ENCODE measurements at regions not wholly inside any gene's neighbourhood (a gene's known extent, or its start where the extent isn't known, plus 50 kb on each side); places are given as distances from the start of the nearest gene placed in this dataset.
"Not testable (repeated sequence)": the region's sequence is repeated elsewhere in the genome, so short reads cannot be mapped to it uniquely, and the experiment has no call there.

DNA sequence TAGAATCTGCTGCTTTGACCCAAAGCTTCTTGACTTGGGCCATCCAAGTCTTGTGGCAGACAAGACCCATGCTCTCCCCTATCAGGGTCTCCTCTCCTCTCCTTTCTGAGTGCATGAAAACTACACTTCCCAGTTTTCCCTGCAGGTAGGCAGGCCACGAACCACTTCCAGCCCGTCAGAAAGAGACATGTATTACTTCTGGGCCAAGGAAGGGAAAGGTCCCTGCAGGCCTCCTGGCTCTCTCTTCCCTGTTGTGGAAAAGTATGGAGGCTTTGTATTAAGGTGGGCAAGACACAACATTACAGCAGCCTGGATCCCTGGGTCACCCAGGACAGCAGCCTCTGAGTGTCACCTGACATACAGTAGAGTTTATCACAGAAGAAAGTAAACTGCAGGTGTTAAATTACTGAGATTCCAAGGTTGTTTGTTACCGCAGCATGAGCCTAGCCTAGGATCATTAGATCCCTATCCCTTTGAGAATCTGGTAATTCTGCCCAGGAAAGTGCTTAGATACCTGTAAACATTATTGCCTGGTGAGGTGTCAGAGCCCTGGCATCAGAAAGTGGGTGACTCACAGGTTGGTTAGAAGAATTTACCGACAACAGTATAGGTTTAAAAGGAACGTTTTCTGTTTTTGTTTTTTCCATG, 717.3 kb downstream of the MATN1 start:
- no peak overlapping the region for H3K4me3 ChIP-seq (ENCODE audit: low read length in 2 of 2)
- no peaks in the 10 kb centered on the region for H3K4me1 ChIP-seq (ENCODE audit: control insufficient read depth in 2 of 2, insufficient read depth in 2 of 2, low read length in 2 of 2)
- no peaks in the 10 kb centered on the region for H3K9me3 ChIP-seq (ENCODE audit: control insufficient read depth in 2 of 2, low read length in 2 of 2)
- H3K36me3 ChIP-seq (ENCODE audit: control insufficient read depth in 2 of 2, insufficient read depth in 2 of 2, low read length in 2 of 2): no peaks in the 10 kb centered on the region
- H3K27ac ChIP-seq (ENCODE audit: low read depth in 2 of 2, low read length in 2 of 2): no peak overlapping the region
- no peak overlapping the region for H3K9ac ChIP-seq (ENCODE audit: low read depth in 1 of 2, low read length in 2 of 2)
- H3K27me3 ChIP-seq (ENCODE audit: control insufficient read depth in 2 of 2, insufficient read depth in 2 of 2, low read length in 2 of 2): no peaks in the 10 kb centered on the region

DNA sequence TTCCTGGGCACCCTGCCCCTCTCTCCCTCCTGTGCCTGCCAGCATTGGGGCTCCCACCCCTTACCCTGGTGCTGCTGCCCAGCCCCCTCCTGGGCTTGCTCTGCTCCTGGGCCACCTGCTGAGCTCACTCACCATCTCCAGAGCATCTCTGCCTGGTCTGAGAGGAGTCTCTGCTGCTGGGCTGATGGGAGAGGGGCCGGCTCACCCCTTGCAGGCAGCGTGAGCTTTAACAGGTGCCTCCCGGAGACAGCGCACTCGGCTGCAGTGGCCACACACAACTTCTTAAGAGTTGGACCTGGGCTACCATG, 721.7 kb downstream of the MATN1 start:
- Histone ChIP-seq H3K36me3 (ENCODE audit: control insufficient read depth in 2 of 2, insufficient read depth in 2 of 2, low read length in 2 of 2) (no peaks in the 10 kb centered on the region), H3K9me3 (ENCODE audit: control insufficient read depth in 2 of 2, low read length in 2 of 2) (peaks cover 0 to 2% of the 10 kb centered on the region in 2 donors), H3K4me1 (ENCODE audit: control insufficient read depth in 2 of 2, insufficient read depth in 2 of 2, low read length in 2 of 2) (no peaks in the 10 kb centered on the region), H3K9ac (ENCODE audit: low read depth in 1 of 2, low read length in 2 of 2) (no peak overlapping the region), H3K27ac (ENCODE audit: low read depth in 2 of 2, low read length in 2 of 2) (no peak overlapping the region), H3K27me3 (ENCODE audit: control insufficient read depth in 2 of 2, insufficient read depth in 2 of 2, low read length in 2 of 2) (no peaks in the 10 kb centered on the region), H3K4me3 (ENCODE audit: low read length in 2 of 2) (no peak overlapping the region)

DNA sequence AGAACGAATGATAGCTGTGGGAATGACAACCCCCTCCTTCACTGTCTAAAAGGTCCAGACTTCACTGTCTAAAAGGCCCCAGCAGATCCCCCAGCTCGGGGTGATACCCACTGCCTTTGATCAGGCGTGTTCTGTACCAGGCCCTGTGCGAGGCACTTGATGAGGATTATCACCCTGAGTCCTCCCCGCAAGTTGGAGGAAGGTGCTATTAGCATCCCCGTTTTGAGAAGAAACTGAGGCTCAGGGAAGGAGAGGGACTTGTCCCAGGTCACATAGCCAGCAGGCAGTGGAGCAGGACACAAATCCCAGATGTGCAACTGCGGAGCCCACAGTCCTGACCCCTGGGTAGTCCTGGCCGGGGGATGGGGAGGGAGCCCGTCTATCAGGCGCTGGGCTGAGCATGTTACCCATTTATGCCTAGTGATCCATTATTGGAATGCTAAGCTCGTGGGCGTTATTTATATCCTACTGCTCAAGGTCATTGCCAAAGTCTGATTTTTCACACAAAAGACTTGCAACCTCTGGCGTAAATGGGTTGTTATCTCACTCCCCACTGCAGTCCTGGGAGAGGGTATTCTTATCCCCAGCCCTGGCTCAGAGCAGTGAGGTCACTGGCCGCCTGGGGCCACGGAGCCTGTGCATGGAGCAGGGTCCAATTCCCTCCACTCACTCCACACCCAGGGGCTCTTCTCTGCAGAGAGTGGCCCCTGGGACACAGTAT, 722.2 kb downstream of the MATN1 start:
- Histone ChIP-seq H3K27ac (ENCODE audit: low read depth in 2 of 2, low read length in 2 of 2) (no peak overlapping the region), H3K36me3 (ENCODE audit: control insufficient read depth in 2 of 2, insufficient read depth in 2 of 2, low read length in 2 of 2) (no peaks in the 10 kb centered on the region), H3K27me3 (ENCODE audit: control insufficient read depth in 2 of 2, insufficient read depth in 2 of 2, low read length in 2 of 2) (no peaks in the 10 kb centered on the region), H3K4me1 (ENCODE audit: control insufficient read depth in 2 of 2, insufficient read depth in 2 of 2, low read length in 2 of 2) (no peaks in the 10 kb centered on the region), H3K9ac (ENCODE audit: low read depth in 1 of 2, low read length in 2 of 2) (no peak overlapping the region), H3K4me3 (ENCODE audit: low read length in 2 of 2) (no peak overlapping the region), H3K9me3 (ENCODE audit: control insufficient read depth in 2 of 2, low read length in 2 of 2) (peaks cover 0 to 2% of the 10 kb centered on the region in 2 donors)

DNA sequence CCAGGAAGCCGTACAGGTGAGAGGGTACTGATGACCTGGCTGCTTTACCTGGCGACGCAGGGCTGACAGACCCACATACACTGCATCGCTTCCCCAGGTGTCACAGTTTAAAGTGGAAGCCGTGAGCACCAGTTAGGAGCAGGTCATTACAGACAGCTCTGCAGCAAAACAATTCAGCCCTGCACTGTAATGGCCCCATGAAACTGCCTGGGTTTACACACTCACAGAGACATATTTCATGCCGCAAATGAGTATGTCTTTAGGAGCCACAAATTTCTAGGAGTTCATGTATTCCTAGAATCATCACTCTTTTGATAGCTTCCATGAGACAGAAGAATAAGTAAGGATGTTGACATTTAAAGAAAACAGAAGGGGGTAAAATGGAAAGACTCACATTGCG, 723.1 kb downstream of the MATN1 start:
- Histone ChIP-seq H3K36me3 (ENCODE audit: control insufficient read depth in 2 of 2, insufficient read depth in 2 of 2, low read length in 2 of 2) (no peaks in the 10 kb centered on the region), H3K4me3 (ENCODE audit: low read length in 2 of 2) (no peak overlapping the region), H3K9ac (ENCODE audit: low read depth in 1 of 2, low read length in 2 of 2) (no peak overlapping the region), H3K9me3 (ENCODE audit: control insufficient read depth in 2 of 2, low read length in 2 of 2) (peaks cover 0 to 2% of the 10 kb centered on the region in 2 donors), H3K27ac (ENCODE audit: low read depth in 2 of 2, low read length in 2 of 2) (no peak overlapping the region), H3K27me3 (ENCODE audit: control insufficient read depth in 2 of 2, insufficient read depth in 2 of 2, low read length in 2 of 2) (no peaks in the 10 kb centered on the region), H3K4me1 (ENCODE audit: control insufficient read depth in 2 of 2, insufficient read depth in 2 of 2, low read length in 2 of 2) (no peaks in the 10 kb centered on the region)

DNA sequence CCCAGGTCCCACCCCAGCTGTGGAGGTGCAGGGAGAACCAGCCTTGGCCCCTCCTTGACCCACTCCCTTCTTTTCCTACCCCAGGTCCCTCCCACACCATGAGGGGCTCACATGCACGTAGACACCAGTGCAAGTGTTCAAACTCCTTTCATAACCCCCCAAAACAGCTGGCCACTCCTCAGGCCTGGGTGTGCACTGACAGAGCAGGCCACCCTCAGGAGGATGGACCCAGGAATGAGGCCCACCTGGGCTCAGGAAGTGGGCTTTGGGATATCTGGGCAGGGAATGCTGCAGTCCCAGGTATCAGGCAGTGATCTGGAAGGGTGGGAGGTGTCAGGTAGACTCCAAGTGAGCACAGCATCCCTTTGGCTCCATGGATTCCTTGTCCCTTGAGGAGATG, 723.8 kb downstream of the MATN1 start:
- no peaks in the 10 kb centered on the region for H3K4me1 ChIP-seq (ENCODE audit: control insufficient read depth in 2 of 2, insufficient read depth in 2 of 2, low read length in 2 of 2)
- H3K9ac ChIP-seq (ENCODE audit: low read depth in 1 of 2, low read length in 2 of 2): no peak overlapping the region
- no peaks in the 10 kb centered on the region for H3K36me3 ChIP-seq (ENCODE audit: control insufficient read depth in 2 of 2, insufficient read depth in 2 of 2, low read length in 2 of 2)
- H3K9me3 ChIP-seq (ENCODE audit: control insufficient read depth in 2 of 2, low read length in 2 of 2): peaks cover 0 to 2% of the 10 kb centered on the region in 2 donors
- H3K27me3 ChIP-seq (ENCODE audit: control insufficient read depth in 2 of 2, insufficient read depth in 2 of 2, low read length in 2 of 2): no peaks in the 10 kb centered on the region
- H3K4me3 ChIP-seq (ENCODE audit: low read length in 2 of 2): no peak overlapping the region
- no peak overlapping the region for H3K27ac ChIP-seq (ENCODE audit: low read depth in 2 of 2, low read length in 2 of 2)

DNA sequence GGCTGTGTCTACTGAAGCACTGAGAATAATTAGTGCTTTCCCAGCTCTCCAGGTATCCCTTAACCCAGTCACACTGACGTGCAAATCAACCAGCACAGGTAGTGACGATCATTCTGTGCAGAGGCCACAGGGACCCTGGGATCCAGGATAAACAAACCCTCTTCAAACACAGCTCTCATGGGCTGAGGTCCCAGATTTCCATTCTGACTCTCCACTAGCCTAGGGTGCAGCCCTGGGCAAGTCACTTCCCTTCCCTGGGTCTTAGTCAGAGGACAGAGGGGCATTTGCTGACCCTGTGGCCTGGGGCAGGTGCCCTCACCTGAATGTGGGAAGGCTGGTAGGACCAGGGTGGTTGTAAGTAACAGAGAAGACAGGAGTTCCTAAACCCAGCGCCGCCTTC, 724.7 kb downstream of the MATN1 start:
- H3K27me3 ChIP-seq (ENCODE audit: control insufficient read depth in 2 of 2, insufficient read depth in 2 of 2, low read length in 2 of 2): no peaks in the 10 kb centered on the region
- H3K4me1 ChIP-seq (ENCODE audit: control insufficient read depth in 2 of 2, insufficient read depth in 2 of 2, low read length in 2 of 2): no peaks in the 10 kb centered on the region
- peaks cover 0 to 2% of the 10 kb centered on the region in 2 donors for H3K9me3 ChIP-seq (ENCODE audit: control insufficient read depth in 2 of 2, low read length in 2 of 2)
- no peak overlapping the region for H3K9ac ChIP-seq (ENCODE audit: low read depth in 1 of 2, low read length in 2 of 2)
- no peak overlapping the region for H3K4me3 ChIP-seq (ENCODE audit: low read length in 2 of 2)
- no peaks in the 10 kb centered on the region for H3K36me3 ChIP-seq (ENCODE audit: control insufficient read depth in 2 of 2, insufficient read depth in 2 of 2, low read length in 2 of 2)
- no peak overlapping the region for H3K27ac ChIP-seq (ENCODE audit: low read depth in 2 of 2, low read length in 2 of 2)

DNA sequence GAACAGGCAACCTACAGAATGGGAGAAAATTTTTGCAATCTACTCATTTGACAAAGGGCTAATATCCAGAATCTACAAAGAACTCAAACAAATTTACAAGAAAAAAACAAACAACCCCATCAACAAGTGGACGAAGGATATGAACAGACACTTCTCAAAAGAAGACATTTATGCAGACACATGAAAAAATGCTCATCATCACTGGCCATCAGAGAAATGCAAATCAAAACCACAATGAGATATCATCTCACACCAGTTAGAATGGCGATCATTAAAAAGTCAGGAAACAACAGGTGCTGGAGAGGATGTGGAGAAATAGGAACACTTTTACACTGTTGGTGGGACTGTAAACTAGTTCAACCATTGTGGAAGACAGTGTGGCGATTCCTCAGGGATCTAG, 725.6 kb downstream of the MATN1 start:
- not testable (repeated sequence) for H3K27ac ChIP-seq (ENCODE audit: low read depth in 2 of 2, low read length in 2 of 2); H3K4me1 ChIP-seq (ENCODE audit: control insufficient read depth in 2 of 2, insufficient read depth in 2 of 2, low read length in 2 of 2); H3K27me3 ChIP-seq (ENCODE audit: control insufficient read depth in 2 of 2, insufficient read depth in 2 of 2, low read length in 2 of 2); H3K36me3 ChIP-seq (ENCODE audit: control insufficient read depth in 2 of 2, insufficient read depth in 2 of 2, low read length in 2 of 2); H3K9me3 ChIP-seq (ENCODE audit: control insufficient read depth in 2 of 2, low read length in 2 of 2); H3K9ac ChIP-seq (ENCODE audit: low read depth in 1 of 2, low read length in 2 of 2); H3K4me3 ChIP-seq (ENCODE audit: low read length in 2 of 2)

DNA sequence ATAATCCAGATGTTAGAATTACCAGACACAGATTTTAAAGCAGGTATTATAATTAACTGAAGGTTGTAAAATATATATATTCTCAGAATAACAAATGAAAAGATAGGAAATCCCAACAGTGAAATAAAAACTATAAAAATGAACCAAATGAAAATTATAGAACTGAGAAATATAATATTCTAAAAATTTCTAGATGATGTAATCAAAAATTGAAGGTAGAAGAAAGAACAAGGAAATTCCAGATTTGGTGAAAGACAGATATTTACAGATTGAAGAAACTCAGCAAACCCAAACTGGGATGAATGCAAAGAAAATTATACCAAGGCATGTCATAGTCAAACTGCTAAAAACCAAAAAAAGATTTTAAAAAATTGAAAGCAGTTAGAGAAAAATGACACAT, 729.4 kb downstream of the MATN1 start:
- Histone ChIP-seq H3K9me3 (ENCODE audit: control insufficient read depth in 2 of 2, low read length in 2 of 2) (peaks cover 0 to 2% of the 10 kb centered on the region in 2 donors), H3K36me3 (ENCODE audit: control insufficient read depth in 2 of 2, insufficient read depth in 2 of 2, low read length in 2 of 2) (no peaks in the 10 kb centered on the region), H3K27ac (ENCODE audit: low read depth in 2 of 2, low read length in 2 of 2) (no peak overlapping the region), H3K4me1 (ENCODE audit: control insufficient read depth in 2 of 2, insufficient read depth in 2 of 2, low read length in 2 of 2) (no peaks in the 10 kb centered on the region), H3K4me3 (ENCODE audit: low read length in 2 of 2) (no peak overlapping the region), H3K9ac (ENCODE audit: low read depth in 1 of 2, low read length in 2 of 2) (no peak overlapping the region), H3K27me3 (ENCODE audit: control insufficient read depth in 2 of 2, insufficient read depth in 2 of 2, low read length in 2 of 2) (no peaks in the 10 kb centered on the region)

DNA sequence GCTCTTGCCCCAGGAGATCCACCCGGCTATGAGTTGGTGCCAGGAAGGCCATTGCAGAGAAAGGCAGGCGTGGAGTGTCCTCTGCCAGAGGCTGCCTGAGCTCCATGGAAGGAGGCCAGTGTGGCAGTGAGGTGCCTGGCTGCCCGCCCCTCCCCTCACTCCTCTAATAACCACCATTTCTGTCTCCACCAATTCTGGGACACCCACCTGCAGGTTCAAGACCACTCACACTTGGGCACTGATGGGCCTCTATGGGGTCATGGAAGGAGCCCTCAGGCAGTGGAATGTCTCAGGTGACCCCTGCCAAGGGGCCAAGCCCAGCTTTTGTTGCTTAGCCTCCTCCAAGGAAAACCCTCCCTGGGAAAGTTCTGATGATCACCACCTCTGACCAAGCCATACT, 731.6 kb downstream of the MATN1 start:
- H3K4me1 ChIP-seq (ENCODE audit: control insufficient read depth in 2 of 2, insufficient read depth in 2 of 2, low read length in 2 of 2): no peaks in the 10 kb centered on the region
- no peak overlapping the region for H3K9ac ChIP-seq (ENCODE audit: low read depth in 1 of 2, low read length in 2 of 2)
- H3K36me3 ChIP-seq (ENCODE audit: control insufficient read depth in 2 of 2, insufficient read depth in 2 of 2, low read length in 2 of 2): no peaks in the 10 kb centered on the region
- H3K4me3 ChIP-seq (ENCODE audit: low read length in 2 of 2): no peak overlapping the region
- no peaks in the 10 kb centered on the region for H3K27me3 ChIP-seq (ENCODE audit: control insufficient read depth in 2 of 2, insufficient read depth in 2 of 2, low read length in 2 of 2)
- H3K27ac ChIP-seq (ENCODE audit: low read depth in 2 of 2, low read length in 2 of 2): no peak overlapping the region
- no peaks in the 10 kb centered on the region for H3K9me3 ChIP-seq (ENCODE audit: control insufficient read depth in 2 of 2, low read length in 2 of 2)

DNA sequence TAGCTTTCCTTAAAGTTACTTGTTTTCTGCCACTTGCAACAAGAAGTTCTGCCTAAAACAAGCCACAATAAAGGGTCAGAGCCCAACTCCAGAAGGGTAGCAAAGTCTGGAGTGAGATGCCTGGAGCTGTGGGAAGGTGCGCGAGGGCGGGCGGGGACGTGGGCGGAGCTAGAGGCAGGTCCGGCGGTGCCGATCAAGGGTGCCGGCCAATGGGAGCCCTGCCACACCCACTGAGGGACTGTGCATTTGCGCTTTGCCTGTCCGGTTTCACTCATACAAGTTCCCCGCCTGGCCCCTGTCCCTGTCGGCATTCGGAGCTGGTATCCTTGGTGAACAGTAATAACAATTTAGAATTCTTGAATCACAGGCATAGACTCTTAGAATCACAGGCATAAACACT, 732.4 kb downstream of the MATN1 start:
- no peaks in the 10 kb centered on the region for H3K36me3 ChIP-seq (ENCODE audit: control insufficient read depth in 2 of 2, insufficient read depth in 2 of 2, low read length in 2 of 2)
- no peaks in the 10 kb centered on the region for H3K27me3 ChIP-seq (ENCODE audit: control insufficient read depth in 2 of 2, insufficient read depth in 2 of 2, low read length in 2 of 2)
- no peak overlapping the region for H3K27ac ChIP-seq (ENCODE audit: low read depth in 2 of 2, low read length in 2 of 2)
- no peaks in the 10 kb centered on the region for H3K4me1 ChIP-seq (ENCODE audit: control insufficient read depth in 2 of 2, insufficient read depth in 2 of 2, low read length in 2 of 2)
- no peaks in the 10 kb centered on the region for H3K9me3 ChIP-seq (ENCODE audit: control insufficient read depth in 2 of 2, low read length in 2 of 2)
- H3K4me3 ChIP-seq (ENCODE audit: low read length in 2 of 2): no peak overlapping the region
- H3K9ac ChIP-seq (ENCODE audit: low read depth in 1 of 2, low read length in 2 of 2): no peak overlapping the region

Measured in mucosa of rectum (tissue), 2 donors.